ENCODE measurements at regions not wholly inside any gene's neighbourhood (a gene's known extent, or its start where the extent isn't known, plus 50 kb on each side); places are given as distances from the start of the nearest gene placed in this dataset.

DNA sequence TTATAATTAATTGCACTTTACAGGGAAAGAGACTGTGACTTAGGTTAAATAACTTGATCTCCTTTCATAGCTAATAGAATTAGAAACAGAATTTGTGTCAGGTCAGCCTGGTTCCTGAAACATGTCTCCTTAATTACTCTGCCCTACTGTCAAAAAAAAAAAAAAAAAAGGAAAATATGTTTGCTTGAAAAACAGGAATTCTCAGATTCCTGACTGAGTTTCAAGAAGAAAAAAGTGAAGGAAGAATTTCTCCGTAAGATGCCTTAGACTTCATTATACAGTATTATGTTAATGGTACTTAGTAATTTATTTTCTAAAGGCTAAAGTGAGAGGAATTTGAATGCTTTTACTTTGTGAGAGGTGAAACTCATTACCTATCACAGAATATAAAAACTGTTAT, 118.4 kb upstream of the REG3G start:
- H3K27me3 Mint-ChIP-seq = no peaks in the 10 kb centered on the region
- peaks cover 11% of the 10 kb centered on the region for H3K4me1 Mint-ChIP-seq (ENCODE audit: low read depth)
- no peak overlapping the region for H3K27ac Mint-ChIP-seq
- TF ChIP-seq, protein P1, sequence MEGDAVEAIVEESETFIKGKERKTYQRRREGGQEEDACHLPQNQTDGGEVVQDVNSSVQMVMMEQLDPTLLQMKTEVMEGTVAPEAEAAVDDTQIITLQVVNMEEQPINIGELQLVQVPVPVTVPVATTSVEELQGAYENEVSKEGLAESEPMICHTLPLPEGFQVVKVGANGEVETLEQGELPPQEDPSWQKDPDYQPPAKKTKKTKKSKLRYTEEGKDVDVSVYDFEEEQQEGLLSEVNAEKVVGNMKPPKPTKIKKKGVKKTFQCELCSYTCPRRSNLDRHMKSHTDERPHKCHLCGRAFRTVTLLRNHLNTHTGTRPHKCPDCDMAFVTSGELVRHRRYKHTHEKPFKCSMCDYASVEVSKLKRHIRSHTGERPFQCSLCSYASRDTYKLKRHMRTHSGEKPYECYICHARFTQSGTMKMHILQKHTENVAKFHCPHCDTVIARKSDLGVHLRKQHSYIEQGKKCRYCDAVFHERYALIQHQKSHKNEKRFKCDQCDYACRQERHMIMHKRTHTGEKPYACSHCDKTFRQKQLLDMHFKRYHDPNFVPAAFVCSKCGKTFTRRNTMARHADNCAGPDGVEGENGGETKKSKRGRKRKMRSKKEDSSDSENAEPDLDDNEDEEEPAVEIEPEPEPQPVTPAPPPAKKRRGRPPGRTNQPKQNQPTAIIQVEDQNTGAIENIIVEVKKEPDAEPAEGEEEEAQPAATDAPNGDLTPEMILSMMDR (IDR thresholded peaks at IDR 0.05; ENCODE audit: unreplicated experiment) = no peak
- no peak overlapping the region for H3K4me3 Mint-ChIP-seq (ENCODE audit: low read depth)
- no peaks in the 10 kb centered on the region for H3K36me3 Mint-ChIP-seq (ENCODE audit: insufficient read depth)
- DNase-seq (ENCODE audit: low spot score, unreplicated experiment) = no peak
- H3K9me3 Mint-ChIP-seq (ENCODE audit: low read depth) = no peaks in the 10 kb centered on the region

DNA sequence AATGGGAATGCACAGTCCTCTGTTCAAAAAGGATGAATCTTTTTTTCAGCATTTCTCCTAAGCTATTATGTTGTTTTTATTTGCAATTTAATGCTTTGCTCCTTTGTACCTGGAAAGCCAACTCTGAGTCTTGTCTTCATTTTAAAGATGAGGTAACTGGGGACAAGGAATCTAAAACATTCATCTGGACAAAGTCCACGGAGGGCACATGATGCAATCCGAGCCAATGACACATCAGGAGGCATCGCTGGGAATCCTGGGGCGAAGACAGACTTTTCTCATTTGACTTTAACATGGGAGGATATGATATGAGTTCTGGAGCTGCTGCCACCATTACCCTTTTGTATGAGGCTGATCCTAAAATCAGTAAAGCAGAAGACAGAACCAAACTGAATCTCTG, 116.5 kb upstream of the REG3G start:
- no peaks in the 10 kb centered on the region for H3K9me3 Mint-ChIP-seq (ENCODE audit: low read depth)
- H3K4me1 Mint-ChIP-seq (ENCODE audit: low read depth) = peaks cover 12% of the 10 kb centered on the region
- TF ChIP-seq, protein P1 (IDR thresholded peaks at IDR 0.05; ENCODE audit: unreplicated experiment) = no peak
- H3K36me3 Mint-ChIP-seq (ENCODE audit: insufficient read depth) = no peaks in the 10 kb centered on the region
- no peak overlapping the region for H3K4me3 Mint-ChIP-seq (ENCODE audit: low read depth)
- no peak for DNase-seq (ENCODE audit: low spot score, unreplicated experiment)
- H3K27ac Mint-ChIP-seq = no peak overlapping the region
- H3K27me3 Mint-ChIP-seq = no peaks in the 10 kb centered on the region

DNA sequence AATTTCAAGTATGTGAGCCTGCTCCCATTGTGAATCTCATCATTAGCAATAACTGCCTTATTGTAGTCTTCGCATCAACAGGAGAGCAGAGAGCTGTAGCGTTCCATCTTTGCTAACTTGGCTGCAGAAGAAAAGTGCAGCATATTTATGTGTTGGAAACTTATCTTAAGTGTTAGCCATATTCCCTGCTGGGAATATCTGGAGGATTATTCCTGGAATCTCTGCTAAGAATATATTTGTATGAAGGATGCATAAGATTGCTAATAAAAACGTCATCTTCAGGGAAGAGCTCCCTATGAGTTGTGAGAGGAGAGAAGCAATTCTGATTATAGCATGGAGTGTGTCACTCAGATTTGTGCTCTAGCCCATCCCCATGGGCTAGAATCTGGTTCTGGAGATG, 115.1 kb upstream of the REG3G start:
- Mint-ChIP-seq H3K27ac (no peak overlapping the region), H3K36me3 (ENCODE audit: insufficient read depth) (no peaks in the 10 kb centered on the region), H3K9me3 (ENCODE audit: low read depth) (no peaks in the 10 kb centered on the region), H3K4me3 (ENCODE audit: low read depth) (no peak overlapping the region), H3K27me3 (no peaks in the 10 kb centered on the region), H3K4me1 (ENCODE audit: low read depth) (peaks cover 12% of the 10 kb centered on the region)
- no peak for DNase-seq (ENCODE audit: low spot score, unreplicated experiment)
- TF ChIP-seq, protein P1 (IDR thresholded peaks at IDR 0.05; ENCODE audit: unreplicated experiment) = no peak

DNA sequence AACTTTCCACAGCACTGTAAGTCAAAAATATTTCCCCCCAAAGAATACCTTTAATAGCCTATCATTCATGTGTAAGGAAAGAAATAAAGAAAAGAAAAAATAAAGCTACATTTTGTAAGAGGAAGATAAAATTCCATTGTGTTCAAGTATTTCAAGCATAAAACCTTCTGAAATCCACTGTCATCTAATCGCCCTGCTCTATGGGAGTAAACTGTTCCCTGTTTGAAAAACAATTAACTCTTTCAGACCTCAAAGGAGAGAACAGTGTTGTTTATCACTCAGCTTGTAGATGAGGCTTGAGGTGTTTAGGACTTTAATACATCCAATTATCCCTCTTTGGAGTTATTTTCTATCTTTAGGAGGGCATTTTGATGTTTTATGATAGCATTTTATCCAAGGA, 112.2 kb upstream of the REG3G start:
- peaks cover 1% of the 10 kb centered on the region for H3K4me1 Mint-ChIP-seq (ENCODE audit: low read depth)
- H3K4me3 Mint-ChIP-seq (ENCODE audit: low read depth) = no peak overlapping the region
- no peak overlapping the region for H3K27ac Mint-ChIP-seq
- no peak for DNase-seq (ENCODE audit: low spot score, unreplicated experiment)
- no peaks in the 10 kb centered on the region for H3K9me3 Mint-ChIP-seq (ENCODE audit: low read depth)
- H3K27me3 Mint-ChIP-seq = no peaks in the 10 kb centered on the region
- TF ChIP-seq, protein P1 (IDR thresholded peaks at IDR 0.05; ENCODE audit: unreplicated experiment) = no peak
- no peaks in the 10 kb centered on the region for H3K36me3 Mint-ChIP-seq (ENCODE audit: insufficient read depth)

DNA sequence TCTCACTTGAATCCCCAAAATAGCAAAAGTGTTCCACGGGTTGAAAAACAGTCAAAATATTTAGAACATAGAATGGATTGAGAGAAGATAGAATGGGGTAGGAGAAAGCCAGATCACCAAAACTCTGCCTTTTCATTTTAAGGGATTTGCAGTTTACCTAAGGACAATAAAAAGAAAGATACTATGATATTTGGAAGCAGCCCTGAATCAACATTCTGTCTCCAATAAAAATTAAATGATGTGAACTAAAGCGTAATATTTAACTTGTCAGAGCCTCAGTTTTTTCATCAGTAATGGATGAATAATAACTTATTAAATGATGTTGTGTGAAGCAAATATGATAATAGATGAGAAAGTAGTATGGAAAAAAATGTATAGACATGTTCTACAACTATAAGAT, 100.2 kb upstream of the REG3G start:
- Mint-ChIP-seq H3K36me3 (ENCODE audit: insufficient read depth) (no peaks in the 10 kb centered on the region), H3K4me1 (ENCODE audit: low read depth) (no peaks in the 10 kb centered on the region), H3K4me3 (ENCODE audit: low read depth) (no peak overlapping the region), H3K27me3 (no peaks in the 10 kb centered on the region), H3K27ac (no peak overlapping the region), H3K9me3 (ENCODE audit: low read depth) (no peaks in the 10 kb centered on the region)
- no peak for DNase-seq (ENCODE audit: low spot score, unreplicated experiment)
- TF ChIP-seq, protein P1 (IDR thresholded peaks at IDR 0.05; ENCODE audit: unreplicated experiment) = no peak
